ENCODE measurements at regions not wholly inside any gene's neighbourhood (a gene's known extent, or its start where the extent isn't known, plus 50 kb on each side); places are given as distances from the start of the nearest gene placed in this dataset.

DNA sequence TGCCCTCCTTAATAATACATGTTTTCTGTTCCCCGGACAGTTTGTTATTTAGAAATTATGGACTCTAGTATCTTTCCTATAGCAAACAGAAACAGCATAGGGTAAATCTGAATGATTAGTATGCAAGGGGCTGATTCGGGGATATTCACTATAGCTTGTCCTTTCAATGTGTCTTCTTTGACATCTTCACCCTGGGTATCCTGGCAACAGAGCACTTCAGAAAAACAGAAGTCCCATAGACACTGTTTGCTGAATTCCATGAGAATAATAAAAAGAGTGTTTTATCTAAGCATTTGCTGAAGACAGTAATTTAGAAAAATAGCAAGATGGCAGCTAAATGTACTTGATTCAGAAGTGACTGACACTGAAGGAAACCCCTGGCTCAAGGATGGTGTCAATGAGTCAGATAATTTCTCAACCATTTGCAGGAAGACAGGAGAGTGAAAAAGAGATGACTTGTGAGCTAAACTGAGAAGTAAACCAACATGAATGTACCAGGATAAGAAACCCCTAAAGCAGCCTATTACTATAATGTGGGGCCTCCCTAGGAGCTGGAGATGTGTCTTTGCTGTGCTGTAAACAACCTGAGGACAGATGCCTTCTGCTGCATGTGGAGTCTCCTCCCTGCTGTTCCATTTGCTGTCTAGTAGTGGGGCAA lies 246.2 kb downstream of the MAN2A1 start:
- DNase-seq: no peak
- TF ChIP-seq GATA1 (IDR thresholded peaks at IDR 0.05; ENCODE audit: low read depth, low read length): no peak

DNA sequence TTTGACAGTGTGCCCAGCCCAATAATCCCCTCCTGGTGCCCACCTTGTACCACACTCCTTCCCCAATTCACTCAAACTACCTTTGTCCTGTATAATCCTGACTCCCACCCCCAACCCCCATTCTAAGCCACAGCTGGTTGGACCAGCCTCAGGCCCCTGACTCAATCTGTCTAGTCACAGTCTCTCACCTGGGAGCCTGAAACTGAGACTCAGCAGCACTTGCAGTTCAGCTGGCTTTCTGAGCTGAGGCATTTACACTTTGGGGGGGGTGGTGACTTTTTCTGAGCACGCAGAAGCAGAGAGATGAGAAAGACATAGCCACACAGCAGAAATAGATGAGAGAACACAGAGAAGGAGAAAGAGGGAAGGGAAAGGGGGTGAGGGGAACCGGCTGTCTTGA lies 247.3 kb downstream of the MAN2A1 start:
- no peak for TF ChIP-seq GATA1 (IDR thresholded peaks at IDR 0.05; ENCODE audit: low read depth, low read length)
- no peak for TF ChIP-seq POLR2A (IDR thresholded peaks at IDR 0.05; ENCODE audit: low read length)
- no peak for DNase-seq

GRCh38 chr5:109937951-109938350 lies 248.2 kb downstream of the MAN2A1 start:
- DNase-seq: no peak
- TF ChIP-seq POLR2A (IDR thresholded peaks at IDR 0.05; ENCODE audit: low read length) (no peak), GATA1 (IDR thresholded peaks at IDR 0.05; ENCODE audit: low read depth, low read length) (no peak)

DNA sequence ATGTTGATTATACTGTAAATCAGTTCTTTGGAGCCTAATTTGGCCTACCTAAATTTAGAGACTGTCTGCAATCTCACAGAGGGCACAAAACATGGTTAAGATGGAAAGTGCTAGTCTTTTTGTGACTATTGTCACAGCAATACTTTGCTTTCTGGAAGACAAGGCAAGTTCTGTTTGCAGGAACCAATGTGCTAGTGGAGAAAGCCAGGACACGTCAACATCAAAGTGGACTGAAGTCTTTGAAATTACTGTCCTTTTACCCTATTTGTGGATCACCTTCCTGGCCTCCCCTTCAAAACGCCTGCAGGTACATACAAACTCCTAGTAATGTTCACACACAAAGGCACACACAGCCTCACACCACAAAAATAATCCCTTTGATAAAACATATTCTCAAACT lies 248.7 kb downstream of the MAN2A1 start:
- no peak for DNase-seq
- TF ChIP-seq POLR2A (IDR thresholded peaks at IDR 0.05; ENCODE audit: low read length) (no peak), GATA1 (IDR thresholded peaks at IDR 0.05; ENCODE audit: low read depth, low read length) (no peak)

DNA sequence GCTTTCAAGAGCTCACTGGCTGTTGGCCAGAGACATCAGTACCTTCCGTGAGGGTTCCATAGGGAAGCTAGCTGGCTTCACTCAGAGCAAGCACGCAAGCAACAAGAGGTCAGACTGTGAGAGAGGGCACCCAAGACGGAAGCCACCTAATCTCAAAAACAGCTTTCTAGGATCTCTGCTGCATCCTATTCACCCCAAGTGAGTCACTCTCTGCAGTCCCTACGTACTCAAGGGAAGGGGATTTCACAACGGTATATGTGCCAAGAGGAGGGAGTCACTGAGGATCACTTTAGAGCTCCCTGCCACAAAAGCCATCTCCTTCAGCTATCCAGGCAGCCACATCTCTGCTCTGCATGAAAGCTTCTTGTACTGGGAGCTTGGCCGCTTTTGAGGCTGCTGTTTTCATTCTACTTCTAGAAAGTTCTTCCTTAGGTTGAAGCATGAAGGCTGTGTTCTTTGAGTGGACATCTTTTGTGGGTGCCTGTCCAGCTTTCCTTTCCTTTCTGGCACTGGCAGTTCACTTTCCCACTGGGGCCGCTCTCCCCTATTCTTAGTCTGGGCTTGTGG lies 249.5 kb downstream of the MAN2A1 start:
- no peak for TF ChIP-seq POLR2A (IDR thresholded peaks at IDR 0.05; ENCODE audit: low read length)
- TF ChIP-seq GATA1 (IDR thresholded peaks at IDR 0.05; ENCODE audit: low read depth, low read length): no peak
- DNase-seq: no peak

GRCh38 chr5:109942646-109943045 lies 252.9 kb downstream of the MAN2A1 start:
- DNase-seq: no peak
- no peak for TF ChIP-seq GATA1 (IDR thresholded peaks at IDR 0.05; ENCODE audit: low read depth, low read length)
- TF ChIP-seq POLR2A (IDR thresholded peaks at IDR 0.05; ENCODE audit: low read length): no peak

DNA sequence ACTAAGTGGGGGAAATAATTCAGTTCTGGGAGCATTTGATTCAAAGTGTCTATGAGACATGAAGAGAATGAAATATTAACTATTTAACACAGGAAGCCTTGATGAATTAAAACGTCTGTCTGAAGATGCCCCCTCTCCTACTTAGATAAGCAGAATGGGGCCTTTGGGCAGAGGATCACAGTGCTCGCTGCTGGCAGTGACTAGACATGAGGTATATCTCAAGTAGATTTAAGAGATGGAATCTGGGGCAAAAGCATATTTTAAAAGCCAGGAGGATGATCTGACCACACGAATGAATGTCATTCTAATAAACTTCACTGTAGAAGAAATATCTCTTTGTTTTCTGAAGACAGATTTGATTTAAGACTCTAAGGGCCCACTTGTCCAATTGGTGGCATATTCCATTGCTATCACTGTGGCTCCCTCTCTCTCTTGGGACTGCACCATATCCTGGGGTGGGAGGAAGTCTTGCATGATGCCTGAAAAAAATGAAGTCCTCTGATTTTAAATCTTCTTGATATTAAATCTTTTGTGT lies 254.0 kb downstream of the MAN2A1 start:
- TF ChIP-seq GATA1 (IDR thresholded peaks at IDR 0.05; ENCODE audit: low read depth, low read length) (no peak), POLR2A (IDR thresholded peaks at IDR 0.05; ENCODE audit: low read length) (no peak)
- DNase-seq: no peak

DNA sequence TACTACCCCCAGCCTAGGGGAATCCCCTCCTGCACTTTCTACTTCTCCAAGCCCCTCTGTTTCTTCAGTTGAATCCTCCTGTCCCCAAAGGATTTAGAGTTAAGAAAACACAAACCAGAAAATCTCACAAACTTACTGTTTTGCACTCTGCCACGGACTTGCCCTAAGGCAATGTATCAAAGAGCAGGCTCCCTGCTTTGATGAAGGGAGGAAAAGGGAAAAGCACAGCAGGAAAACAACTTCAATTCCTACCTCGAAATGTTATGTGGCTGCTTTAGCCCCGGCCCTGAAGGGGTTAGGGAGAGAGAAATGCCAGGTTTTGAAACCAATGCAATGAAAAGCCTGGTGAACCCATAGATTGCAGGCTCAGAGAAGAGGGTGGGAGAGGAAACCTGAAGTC lies 254.7 kb downstream of the MAN2A1 start:
- TF ChIP-seq POLR2A (IDR thresholded peaks at IDR 0.05; ENCODE audit: low read length) (no peak), GATA1 (IDR thresholded peaks at IDR 0.05; ENCODE audit: low read depth, low read length) (no peak)
- no peak for DNase-seq

DNA sequence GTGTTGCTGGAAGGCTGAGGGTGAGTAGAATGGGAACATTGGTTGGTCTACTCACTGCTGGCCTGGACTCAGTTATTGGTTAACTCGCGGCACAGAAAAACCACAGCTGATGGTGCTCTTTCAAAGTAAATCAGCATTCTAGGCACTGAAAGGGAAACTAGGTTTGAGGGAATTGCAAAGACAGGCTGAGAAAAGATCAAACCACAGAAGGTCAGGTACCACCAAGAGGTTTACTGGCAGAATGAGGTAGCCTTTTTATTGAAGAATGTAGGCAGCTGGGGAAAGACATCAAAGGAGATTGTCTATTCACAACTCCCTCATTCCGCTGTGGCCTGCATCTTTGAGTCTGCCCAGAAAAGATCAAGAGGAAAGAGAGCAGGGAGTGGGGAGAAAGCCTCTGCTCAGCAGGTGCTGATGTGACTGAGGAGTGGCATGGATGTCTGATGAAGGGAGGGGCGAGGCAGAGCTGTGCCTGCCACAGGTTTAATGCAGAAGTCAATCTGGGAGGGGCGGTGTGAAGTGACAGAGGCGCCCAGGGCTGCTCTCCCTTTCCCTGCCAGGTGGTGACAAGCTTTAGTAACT lies 255.5 kb downstream of the MAN2A1 start:
- no peak for TF ChIP-seq POLR2A (IDR thresholded peaks at IDR 0.05; ENCODE audit: low read length)
- no peak for DNase-seq

- no peak for DNase-seq
- TF ChIP-seq GATA1 (IDR thresholded peaks at IDR 0.05; ENCODE audit: low read depth, low read length) (no peak), POLR2A (IDR thresholded peaks at IDR 0.05; ENCODE audit: low read length) (no peak)
Observed at GRCh38 chr5:109945723-109946480, 256.2 kb downstream of the MAN2A1 start.

DNA sequence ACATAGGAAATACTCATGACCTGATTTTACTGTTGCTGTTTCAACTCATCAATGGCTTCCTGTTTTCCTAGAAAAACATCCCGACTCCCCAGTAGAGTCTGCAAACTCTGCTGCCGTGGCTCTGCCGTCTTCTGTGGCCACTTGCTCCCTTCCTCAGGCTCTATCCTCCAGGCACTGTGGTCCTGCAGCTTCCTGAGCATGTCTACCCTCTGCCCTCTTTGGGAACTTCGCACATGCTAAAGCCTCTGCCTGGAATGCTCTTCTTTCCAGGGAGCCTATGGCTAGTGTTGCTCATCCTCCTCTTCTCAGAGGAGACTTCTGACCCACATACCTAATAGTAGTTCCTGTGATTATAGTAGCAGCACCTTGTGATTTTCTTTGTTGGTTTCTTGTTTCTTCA lies 256.9 kb downstream of the MAN2A1 start:
- no peak for DNase-seq
- TF ChIP-seq POLR2A (IDR thresholded peaks at IDR 0.05; ENCODE audit: low read length): no peak
- TF ChIP-seq GATA1 (IDR thresholded peaks at IDR 0.05; ENCODE audit: low read depth, low read length): no peak

DNA sequence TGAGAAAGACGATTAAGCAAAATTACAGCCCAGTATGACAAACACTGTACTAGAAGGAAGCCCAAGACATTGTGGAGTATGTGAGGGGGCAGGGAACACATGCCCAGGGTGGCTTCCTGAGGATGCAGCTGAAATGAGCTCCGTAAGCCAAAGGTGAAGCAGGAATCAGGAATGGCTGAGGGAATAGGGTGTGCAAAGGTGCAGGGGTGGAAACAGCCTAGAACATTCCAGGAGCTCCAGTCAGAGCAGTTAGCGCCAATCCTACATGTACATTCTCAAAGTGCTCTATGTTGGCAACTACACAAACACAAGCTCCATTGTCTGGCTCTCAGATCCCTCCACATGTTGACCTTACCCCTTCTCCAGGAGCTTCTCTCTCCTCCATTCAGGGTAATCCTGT lies 257.9 kb downstream of the MAN2A1 start:
- DNase-seq: no peak
- TF ChIP-seq POLR2A (IDR thresholded peaks at IDR 0.05; ENCODE audit: low read length): no peak
- no peak for TF ChIP-seq GATA1 (IDR thresholded peaks at IDR 0.05; ENCODE audit: low read depth, low read length)

DNA sequence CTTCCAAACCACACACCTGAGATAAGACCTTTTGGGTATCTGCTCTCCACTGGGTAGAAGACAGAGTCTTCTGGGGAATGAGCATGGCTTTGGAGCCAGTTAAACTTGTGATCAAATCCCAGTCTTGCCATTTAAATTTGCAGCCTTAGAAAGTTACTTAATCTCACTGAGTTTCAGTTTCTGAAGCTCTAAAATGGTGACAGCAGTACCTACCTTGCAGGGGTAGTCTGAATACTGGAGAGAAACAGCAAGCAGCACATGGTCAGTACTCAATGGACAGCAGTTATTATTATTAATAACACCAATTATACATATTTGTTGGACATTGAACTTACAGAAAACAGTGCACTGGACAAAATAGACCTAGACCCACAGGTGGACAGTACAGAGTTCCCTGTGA lies 260.9 kb downstream of the MAN2A1 start:
- DNase-seq: no peak
- no peak for TF ChIP-seq GATA1 (IDR thresholded peaks at IDR 0.05; ENCODE audit: low read depth, low read length)

DNA sequence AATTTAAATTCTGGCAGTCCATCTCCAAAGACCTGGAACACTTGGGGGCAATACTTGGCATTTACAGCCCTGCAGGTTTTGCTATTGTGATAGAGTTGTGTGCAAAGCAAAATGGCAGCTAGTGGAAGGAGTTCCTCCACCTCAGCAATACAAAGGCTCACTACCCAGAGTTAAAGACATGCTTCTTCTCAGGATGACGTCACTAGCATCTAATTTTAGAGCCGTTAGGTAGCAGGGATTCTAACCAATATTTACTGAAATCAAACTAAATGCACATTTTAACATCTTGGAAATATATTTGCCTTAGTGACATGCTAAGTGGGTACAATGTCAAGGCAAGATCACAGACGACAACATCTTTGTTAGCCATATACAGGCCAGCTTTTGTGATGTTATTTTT lies 261.6 kb downstream of the MAN2A1 start:
- no peak for DNase-seq
- TF ChIP-seq POLR2A (IDR thresholded peaks at IDR 0.05; ENCODE audit: low read length) (no peak), GATA1 (IDR thresholded peaks at IDR 0.05; ENCODE audit: low read depth, low read length) (no peak)
